Small intestine (tissue), 7 donors: ENCODE measurements at regions not wholly inside any gene's neighbourhood (a gene's known extent, or its start where the extent isn't known, plus 50 kb on each side); places are given as distances from the start of the nearest gene placed in this dataset.
A peak's percentile ranks its signal among the peaks of the same experiment; 100 is the strongest.

Source experiments
- DNase-seq, 2 donors: peaks; one replicate each; pipeline versions ENCODE4 v3.0.0 to v3.0.0-alpha.2; 2013
- FAIRE-seq: peaks from 2 replicates; lab custom pipeline; 2012; peaks lifted over from hg19 to GRCh38; lab: Jason Lieb, UNC
- H3K27ac ChIP-seq, 3 donors: one replicate each; pipeline ENCODE4 v1.5.1; 2013; ENCODE audit warnings: low read length in 2 of 3, mild to moderate bottlenecking in 2 of 3, control low read depth in 1 of 3, inconsistent platforms in 1 of 3, low read depth in 1 of 3, moderate library complexity in 1 of 3
- H3K27me3 ChIP-seq, 3 donors: one replicate each; pipeline ENCODE4 v1.6.1; 2013; ENCODE audit warnings: low read length in 3 of 3, inconsistent platforms in 1 of 3; ENCODE audit not compliant: control insufficient read depth in 3 of 3, insufficient read depth in 3 of 3
- H3K36me3 ChIP-seq, 3 donors: one replicate each; pipeline ENCODE4 v1.6.1; 2013; ENCODE audit warnings: low read length in 3 of 3, inconsistent platforms in 1 of 3, low read depth in 1 of 3, mild to moderate bottlenecking in 1 of 3, moderate library complexity in 1 of 3; ENCODE audit not compliant: control insufficient read depth in 3 of 3, insufficient read depth in 2 of 3
- H3K4me1 ChIP-seq, 3 donors: one replicate each; pipeline ENCODE4 v1.6.1; 2013; ENCODE audit warnings: low read length in 2 of 3, inconsistent platforms in 1 of 3, low read depth in 1 of 3, mild to moderate bottlenecking in 1 of 3, moderate library complexity in 1 of 3; ENCODE audit not compliant: control insufficient read depth in 3 of 3, insufficient read depth in 2 of 3
- H3K4me3 ChIP-seq, 3 donors: one replicate each; pipeline ENCODE4 v1.5.1; 2013; ENCODE audit warnings: low read length in 3 of 3, control low read depth in 1 of 3, inconsistent platforms in 1 of 3, low read depth in 1 of 3, mild to moderate bottlenecking in 1 of 3, moderate library complexity in 1 of 3
- H3K9me3 ChIP-seq, 2 donors: one replicate each; pipeline ENCODE4 v1.6.1; 2013; ENCODE audit warnings: low read depth in 1 of 2, low read length in 1 of 2; ENCODE audit not compliant: control insufficient read depth in 2 of 2, insufficient read depth in 1 of 2
- WGBS, 3 donors: extraction: QIAGEN DNeasy Blood & Tissue Kit; methylation state at CpG; one replicate each; pipeline ENCODE4 v1.1.7; 2013; 5-methylcytosine and 5-hydroxymethylcytosine counted together
- donor health status: healthy with polysubstance abuse.
- donor health status: control.
- donor health status: control.
- donor health status: Bipolar disorder and iron deficiency.
- donor health status: healthy.

DNA sequence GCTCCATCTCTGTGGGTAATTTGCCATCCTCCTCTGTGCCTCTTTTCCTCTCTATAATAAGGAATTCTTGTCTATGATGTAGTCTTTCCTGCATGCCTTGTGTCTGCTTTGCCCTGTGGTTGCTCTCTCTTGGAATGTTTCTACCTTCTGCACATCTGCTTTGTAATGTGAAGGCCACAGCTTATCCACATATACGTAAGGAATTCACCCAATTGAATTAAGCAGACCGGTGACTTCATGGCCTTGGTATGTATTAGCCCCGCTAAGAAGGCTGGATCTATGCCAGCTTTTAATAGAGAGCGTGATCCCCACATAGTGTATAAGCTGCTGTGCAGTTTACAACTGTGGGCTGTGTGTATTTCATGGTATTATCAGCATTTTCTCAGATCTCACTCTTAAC is 274.7 kb downstream of the RNF144A start:
- H3K36me3 ChIP-seq = no peaks in the 10 kb centered on the region
- peaks cover 0 to 5% (median 0%) of the 10 kb centered on the region in 3 donors for H3K27me3 ChIP-seq
- no peak overlapping the region for H3K27ac ChIP-seq
- DNase-seq (peak in 1 of 2 donors; percentile 25), FAIRE-seq (no peak)
- no peak overlapping the region for H3K4me3 ChIP-seq
- no peaks in the 10 kb centered on the region for H3K9me3 ChIP-seq
- 18 to 43% (median 39%) methylated on average over 4 of the region's 4 CpGs for WGBS, 3 donors
- no peaks in the 10 kb centered on the region for H3K4me1 ChIP-seq

DNA sequence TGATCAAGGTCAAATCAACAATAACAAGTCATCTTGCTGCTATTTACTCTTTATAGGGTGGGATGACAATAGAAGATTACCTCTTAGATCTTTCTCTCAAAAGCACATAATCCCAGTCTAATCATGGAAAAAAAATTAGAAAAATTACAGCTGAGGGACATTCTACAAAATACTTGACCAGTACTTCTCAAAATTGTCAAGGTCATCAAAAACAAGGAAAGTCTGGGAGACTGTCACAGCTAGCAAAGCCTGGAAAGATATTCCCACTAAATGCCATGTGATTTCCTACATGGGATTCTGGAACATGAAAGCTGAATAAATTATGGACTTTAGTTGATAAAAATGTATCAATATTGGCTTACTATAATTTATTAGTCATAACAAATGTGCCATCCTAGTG is 276.2 kb downstream of the RNF144A start:
- no peak for FAIRE-seq

GRCh38 chr2:7194950-7195349 is 277.7 kb downstream of the RNF144A start:
- FAIRE-seq (no peak), DNase-seq (no peak)
- no peaks in the 10 kb centered on the region for H3K4me1 ChIP-seq
- no peak overlapping the region for H3K27ac ChIP-seq
- H3K4me3 ChIP-seq = no peak overlapping the region
- 96 to 100% (median 98%) methylated on average over 2 of the region's 2 CpGs for WGBS, 3 donors
- peaks cover 0 to 5% (median 0%) of the 10 kb centered on the region in 3 donors for H3K27me3 ChIP-seq
- no peaks in the 10 kb centered on the region for H3K36me3 ChIP-seq
- no peaks in the 10 kb centered on the region for H3K9me3 ChIP-seq

More for the DNA sequence above, 276.2 kb downstream of the RNF144A start:
- no peak overlapping the region for H3K27ac ChIP-seq
- no peaks in the 10 kb centered on the region for H3K36me3 ChIP-seq
- no peaks in the 10 kb centered on the region for H3K9me3 ChIP-seq
- no peak for DNase-seq
- no peak overlapping the region for H3K4me3 ChIP-seq
- peaks cover 0 to 5% (median 0%) of the 10 kb centered on the region in 3 donors for H3K27me3 ChIP-seq
- no peaks in the 10 kb centered on the region for H3K4me1 ChIP-seq

DNA sequence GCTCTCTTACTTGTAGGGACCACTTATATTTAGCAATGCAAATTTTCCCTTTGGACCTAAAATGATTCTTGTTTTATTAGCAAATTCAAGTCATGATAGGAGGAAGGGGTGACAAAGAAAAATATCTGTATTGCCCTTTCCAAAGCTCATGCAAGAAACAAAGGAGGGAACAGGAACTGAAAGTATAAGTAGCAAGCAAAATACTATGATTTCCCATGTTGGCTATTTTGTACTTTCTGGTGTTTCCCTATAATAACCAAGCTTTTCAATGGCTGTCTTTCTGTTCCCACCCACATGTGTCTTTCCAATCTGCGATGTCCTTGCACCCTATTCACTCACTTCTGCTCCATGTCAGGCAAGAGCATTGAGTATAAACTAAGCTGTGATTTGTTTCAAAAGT is 279.7 kb downstream of the RNF144A start:
- no peak for FAIRE-seq
- WGBS, 3 donors = 83 to 89% (median 85%) methylated on average over 1 of the region's 1 CpG
- H3K9me3 ChIP-seq = no peaks in the 10 kb centered on the region

DNA sequence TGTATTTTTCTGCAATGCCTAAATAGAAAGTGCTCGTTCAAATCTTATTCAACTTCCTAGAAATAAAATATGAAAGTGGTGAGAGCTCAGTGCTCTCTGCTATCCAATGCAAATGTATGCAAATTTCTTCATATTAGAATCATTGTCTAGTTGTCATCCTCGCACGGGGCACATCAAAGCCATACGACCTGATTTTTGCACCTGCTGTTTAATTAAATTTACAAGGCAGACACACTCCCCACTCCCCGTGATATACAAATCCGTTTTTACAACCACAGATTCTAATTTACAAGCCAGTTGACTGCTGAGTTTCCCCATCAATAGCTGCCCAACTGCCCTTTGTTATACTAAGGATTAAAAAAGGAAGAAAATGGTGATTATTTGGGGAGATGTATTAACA is 284.6 kb downstream of the RNF144A start:
- FAIRE-seq (no peak), DNase-seq (no peak)
- no peaks in the 10 kb centered on the region for H3K9me3 ChIP-seq
- H3K27ac ChIP-seq = no peak overlapping the region
- WGBS, 3 donors = 25 to 52% (median 39%) methylated on average over 6 of the region's 6 CpGs
- no peaks in the 10 kb centered on the region for H3K36me3 ChIP-seq
- no peaks in the 10 kb centered on the region for H3K27me3 ChIP-seq
- no peak overlapping the region for H3K4me3 ChIP-seq
- H3K4me1 ChIP-seq = no peaks in the 10 kb centered on the region

More for the DNA sequence above, 279.7 kb downstream of the RNF144A start:
- no peak overlapping the region for H3K27ac ChIP-seq
- H3K4me1 ChIP-seq = no peaks in the 10 kb centered on the region
- H3K27me3 ChIP-seq = peaks cover 0 to 5% (median 0%) of the 10 kb centered on the region in 3 donors
- DNase-seq = no peak
- no peaks in the 10 kb centered on the region for H3K36me3 ChIP-seq
- no peak overlapping the region for H3K4me3 ChIP-seq

- no peaks in the 10 kb centered on the region for H3K9me3 ChIP-seq
- 0 to 2% (median 1%) methylated on average over 4 of the region's 4 CpGs for WGBS, 3 donors
- H3K36me3 ChIP-seq = no peaks in the 10 kb centered on the region
- H3K27ac ChIP-seq = no peak overlapping the region
- DNase-seq (peak; percentile 36 to 55), FAIRE-seq (no peak)
- no peaks in the 10 kb centered on the region for H3K4me1 ChIP-seq
- H3K27me3 ChIP-seq = no peaks in the 10 kb centered on the region
- no peak overlapping the region for H3K4me3 ChIP-seq
These were observed 285.9 kb downstream of the RNF144A start for GRCh38 chr2:7203056-7203467.

GRCh38 chr2:7205151-7205830 is 288.1 kb downstream of the RNF144A start:
- Histone ChIP-seq H3K4me3 (no peak overlapping the region), H3K27ac (no peak overlapping the region), H3K9me3 (no peaks in the 10 kb centered on the region), H3K4me1 (no peaks in the 10 kb centered on the region), H3K27me3 (no peaks in the 10 kb centered on the region), H3K36me3 (no peaks in the 10 kb centered on the region)
- WGBS, 3 donors = 80 to 89% (median 88%) methylated on average over 9 of the region's 9 CpGs
- FAIRE-seq (no peak), DNase-seq (no peak)

GRCh38 chr2:7206111-7206810 is 289.0 kb downstream of the RNF144A start:
- no peak overlapping the region for H3K27ac ChIP-seq
- no peaks in the 10 kb centered on the region for H3K27me3 ChIP-seq
- H3K36me3 ChIP-seq = no peaks in the 10 kb centered on the region
- no peaks in the 10 kb centered on the region for H3K4me1 ChIP-seq
- H3K9me3 ChIP-seq = no peaks in the 10 kb centered on the region
- FAIRE-seq = no peak
- no peak for DNase-seq
- no peak overlapping the region for H3K4me3 ChIP-seq
- 77 to 83% (median 80%) methylated on average over 10 of the region's 10 CpGs for WGBS, 3 donors
